NT2/D1 (cell line): ENCODE measurements at regions not wholly inside any gene's neighbourhood (a gene's known extent, or its start where the extent isn't known, plus 50 kb on each side); places are given as distances from the start of the nearest gene placed in this dataset.

Experiments used
- SUZ12 ChIP-seq: IDR thresholded peaks from 2 replicates; pipeline ENCODE4 v1.6.1; 2011; ENCODE audit not compliant: insufficient read length, insufficient read depth; ENCODE audit errors: extremely low read depth
- YY1 ChIP-seq: IDR thresholded peaks from 2 replicates; pipeline ENCODE4 v1.6.1; 2011; ENCODE audit not compliant: insufficient read length, insufficient read depth
- ZNF274 ChIP-seq: IDR thresholded peaks from 2 replicates; pipeline ENCODE4 v1.6.1; 2011; ENCODE audit warnings: mild to moderate bottlenecking, low read depth, low read length

DNA sequence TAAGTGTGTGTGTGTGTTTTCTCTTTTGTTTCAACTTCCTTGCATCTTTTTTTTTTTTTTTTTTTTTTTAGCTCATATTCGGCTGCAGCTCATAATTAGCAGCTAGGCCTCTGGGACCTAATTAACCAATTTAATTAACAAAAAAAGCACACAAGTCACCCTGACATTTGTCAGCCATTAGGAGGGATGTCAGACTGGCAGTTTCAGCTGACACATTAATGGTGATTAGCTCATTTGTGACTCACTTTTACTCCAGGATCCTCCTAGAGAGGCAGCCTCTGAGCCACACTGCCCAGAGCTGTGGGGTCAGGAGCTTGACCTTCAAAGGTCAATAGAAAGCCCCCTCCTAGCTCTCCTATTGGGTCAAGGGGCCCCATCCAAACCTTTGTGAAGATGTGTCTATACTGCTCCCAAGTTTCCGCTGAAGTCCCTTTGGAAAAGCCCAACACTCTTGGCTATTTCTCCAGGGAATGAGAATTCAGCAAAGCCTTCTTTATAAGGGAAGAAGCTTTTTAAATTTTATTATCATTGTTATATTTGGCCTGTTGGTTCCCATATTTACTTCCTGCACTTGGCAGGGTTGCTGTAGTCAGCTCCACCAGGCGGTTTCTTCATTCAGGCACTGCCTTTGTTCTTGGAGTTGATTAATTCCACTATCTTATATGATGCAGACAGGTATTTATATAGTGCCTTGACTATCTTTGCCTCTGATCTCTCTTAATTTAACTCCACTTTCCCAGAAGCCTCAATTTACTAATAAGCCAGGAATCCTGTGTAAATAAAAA is 109.5 kb upstream of the HABP2 start:
- TF ChIP-seq YY1 (no peak), SUZ12 (no peak), ZNF274 (no peak)
